ENCODE measurements at regions not wholly inside any gene's neighbourhood (a gene's known extent, or its start where the extent isn't known, plus 50 kb on each side); places are given as distances from the start of the nearest gene placed in this dataset.

GRCh38 chr14:53358166-53358565 is 205.0 kb upstream of the DDHD1 start:
- TF ChIP-seq POLR2A (IDR thresholded peaks at IDR 0.05; ENCODE audit: low read depth, low read length) (no peak), TAF1 (IDR thresholded peaks at IDR 0.05; ENCODE audit: low read depth, low read length) (no peak), SPI1 (IDR thresholded peaks at IDR 0.05; ENCODE audit: low read depth, low read length) (no peak)
